Tibial artery (tissue), 4 donors: ENCODE measurements at regions not wholly inside any gene's neighbourhood (a gene's known extent, or its start where the extent isn't known, plus 50 kb on each side); places are given as distances from the start of the nearest gene placed in this dataset.
A peak's percentile ranks its signal among the peaks of the same experiment; 100 is the strongest.

Experiments used
- DNase-seq, 2 donors: peaks; one replicate each; pipeline ENCODE4 v3.0.0-alpha.2; 2019
- H3K27ac ChIP-seq, 2 donors: fragments of 200-600 bp; sonication (generic) in 1 of 2; 1 replicate in 1 of 2; 2 replicates in 1 of 2; pipeline ENCODE4 v1.5.1; 2018 to 2019; ENCODE audit warnings: mild to moderate bottlenecking in 1 of 2
- H3K27me3 ChIP-seq, 2 donors: fragments of 200-600 bp; sonication (generic) in 1 of 2; one replicate each; pipeline versions ENCODE4 v1.5.1 to v1.6.0; 2016 to 2019
- H3K36me3 ChIP-seq, 3 donors: fragments of 200-600 bp; sonication (generic) in 2 of 3; one replicate each; pipeline ENCODE4 v1.5.1; 2016 to 2019; ENCODE audit warnings: mild to moderate bottlenecking in 2 of 3
- H3K4me1 ChIP-seq, 4 donors: fragments of 200-600 bp; sonication (generic) in 2 of 4; 1 replicate in 3 of 4; 2 replicates in 1 of 4; pipeline ENCODE4 v1.5.1; 2016 to 2019
- H3K4me3 ChIP-seq, 2 donors: fragments of 200-600 bp; sonication (generic) in 1 of 2; 1 replicate in 1 of 2; 2 replicates in 1 of 2; pipeline ENCODE4 v1.5.1; 2018 to 2019; ENCODE audit warnings: mild to moderate bottlenecking in 2 of 2
- H3K9me3 ChIP-seq, 3 donors: fragments of 200-600 bp; sonication (generic) in 1 of 3; one replicate each; pipeline ENCODE4 v1.5.1; 2016 to 2019
- CTCF ChIP-seq, 2 experiments: fragments of 200-600 bp in 1 of 2; fragments of 450-650 bp in 1 of 2; IDR thresholded peaks; one replicate each; pipeline ENCODE4 v1.5.1; 2017 to 2019; ENCODE audit warnings: antibody characterized with exemption in 2 of 2, mild to moderate bottlenecking in 1 of 2, moderate library complexity in 1 of 2
- intact Hi-C: fragments of 100-400 bp; cut with DNase I; formaldehyde crosslinking; loops from one replicate; pipeline ENCODE4 v1.15.0; 2023; ENCODE audit warnings: low total_unique reads

GRCh38 chr11:106399076-106399511, 321.6 kb downstream of the AASDHPPT start:
- Histone ChIP-seq H3K36me3 (no peaks in the 10 kb centered on the region), H3K4me1 (peaks cover 0 to 16% (median 0%) of the 10 kb centered on the region in 4 donors), H3K9me3 (peaks cover 0 to 7% (median 0%) of the 10 kb centered on the region in 3 donors), H3K27ac (no peak overlapping the region), H3K27me3 (no peaks in the 10 kb centered on the region), H3K4me3 (no peak overlapping the region)
- TF ChIP-seq CTCF (IDR thresholded peaks at IDR 0.05): no peak
- intact Hi-C loops: no loop called here
- DNase-seq: peak; percentile 57 to 72

- H3K4me1 ChIP-seq: peaks cover 0 to 16% (median 0%) of the 10 kb centered on the region in 4 donors
- H3K9me3 ChIP-seq: peaks cover 0 to 7% (median 0%) of the 10 kb centered on the region in 3 donors
- no peak for TF ChIP-seq CTCF (IDR thresholded peaks at IDR 0.05)
- DNase-seq: no peak
- H3K27ac ChIP-seq: no peak overlapping the region
- no peak overlapping the region for H3K4me3 ChIP-seq
- intact Hi-C loops: no loop called here
- H3K36me3 ChIP-seq: no peaks in the 10 kb centered on the region
- H3K27me3 ChIP-seq: no peaks in the 10 kb centered on the region
Measured at GRCh38 chr11:106399624-106400023, 322.2 kb downstream of the AASDHPPT start.

GRCh38 chr11:106400949-106401570, 323.6 kb downstream of the AASDHPPT start:
- no peaks in the 10 kb centered on the region for H3K36me3 ChIP-seq
- intact Hi-C loops: no loop called here
- no peak for DNase-seq
- H3K27me3 ChIP-seq: no peaks in the 10 kb centered on the region
- H3K4me3 ChIP-seq: no peak overlapping the region
- H3K27ac ChIP-seq: no peak overlapping the region
- H3K4me1 ChIP-seq: peaks cover 0 to 16% (median 0%) of the 10 kb centered on the region in 4 donors
- TF ChIP-seq CTCF (IDR thresholded peaks at IDR 0.05): no peak
- peaks cover 0 to 3% (median 0%) of the 10 kb centered on the region in 3 donors for H3K9me3 ChIP-seq

GRCh38 chr11:106403751-106404150, 326.3 kb downstream of the AASDHPPT start:
- DNase-seq: no peak
- Histone ChIP-seq H3K4me1 (peaks cover 0 to 5% (median 0%) of the 10 kb centered on the region in 4 donors), H3K4me3 (no peak overlapping the region), H3K27me3 (no peaks in the 10 kb centered on the region), H3K36me3 (no peaks in the 10 kb centered on the region), H3K27ac (no peak overlapping the region), H3K9me3 (no peaks in the 10 kb centered on the region)
- no peak for TF ChIP-seq CTCF (IDR thresholded peaks at IDR 0.05)
- intact Hi-C loops: no loop called here

GRCh38 chr11:106409222-106409621, 331.8 kb downstream of the AASDHPPT start:
- intact Hi-C loops: no loop called here

More at GRCh38 chr11:106409222-106409621, 331.8 kb downstream of the AASDHPPT start:
- H3K9me3 ChIP-seq: no peaks in the 10 kb centered on the region
- H3K27ac ChIP-seq: no peak overlapping the region
- no peaks in the 10 kb centered on the region for H3K4me1 ChIP-seq
- H3K27me3 ChIP-seq: no peaks in the 10 kb centered on the region
- no peak overlapping the region for H3K4me3 ChIP-seq
- DNase-seq: no peak
- no peaks in the 10 kb centered on the region for H3K36me3 ChIP-seq
- no peak for TF ChIP-seq CTCF (IDR thresholded peaks at IDR 0.05)
